ENCODE measurements at regions not wholly inside any gene's neighbourhood (a gene's known extent, or its start where the extent isn't known, plus 50 kb on each side); places are given as distances from the start of the nearest gene placed in this dataset.

- H3K27me3 ChIP-seq: no peaks in the 10 kb centered on the region
- H3K27ac ChIP-seq: no peak overlapping the region
- H3K36me3 ChIP-seq: no peaks in the 10 kb centered on the region
- H3K9me3 ChIP-seq (ENCODE audit: low read depth): no peaks in the 10 kb centered on the region
- no peaks in the 10 kb centered on the region for H3K4me1 ChIP-seq (ENCODE audit: low read depth)
- H3K4me3 ChIP-seq: no peak overlapping the region
- TF ChIP-seq CTCF (IDR thresholded peaks at IDR 0.05; ENCODE audit: low read depth, low read length): no peak
- DNase-seq (ENCODE audit: low read depth in 1 of 2, low spot score in 1 of 2): no peak
Measured at GRCh38 chr20:7217606-7218005, 450.1 kb downstream of the BMP2 start.

- Histone ChIP-seq H3K27me3 (no peaks in the 10 kb centered on the region), H3K9me3 (ENCODE audit: low read depth) (no peaks in the 10 kb centered on the region), H3K27ac (no peak overlapping the region), H3K4me1 (ENCODE audit: low read depth) (no peaks in the 10 kb centered on the region), H3K4me3 (no peak overlapping the region), H3K36me3 (no peaks in the 10 kb centered on the region)
- no peak for DNase-seq (ENCODE audit: low read depth in 1 of 2, low spot score in 1 of 2)
- TF ChIP-seq CTCF (IDR thresholded peaks at IDR 0.05; ENCODE audit: low read depth, low read length): no peak
Measured at GRCh38 chr20:7220755-7221154, 453.3 kb downstream of the BMP2 start.

- H3K4me3 ChIP-seq: no peak overlapping the region
- no peak for TF ChIP-seq CTCF (IDR thresholded peaks at IDR 0.05; ENCODE audit: low read depth, low read length)
Measured at GRCh38 chr20:7226156-7226555, 458.7 kb downstream of the BMP2 start.

GRCh38 chr20:7231303-7231702, 463.8 kb downstream of the BMP2 start:
- TF ChIP-seq CTCF (IDR thresholded peaks at IDR 0.05; ENCODE audit: low read depth, low read length): no peak
- Histone ChIP-seq H3K4me3 (no peak overlapping the region), H3K36me3 (no peaks in the 10 kb centered on the region), H3K27ac (no peak overlapping the region), H3K4me1 (ENCODE audit: low read depth) (no peaks in the 10 kb centered on the region), H3K27me3 (no peaks in the 10 kb centered on the region), H3K9me3 (ENCODE audit: low read depth) (peaks cover 2% of the 10 kb centered on the region)
- DNase-seq (ENCODE audit: low read depth in 1 of 2, low spot score in 1 of 2): no peak

More at GRCh38 chr20:7226156-7226555, 458.7 kb downstream of the BMP2 start:
- Histone ChIP-seq H3K27me3 (no peaks in the 10 kb centered on the region), H3K36me3 (no peaks in the 10 kb centered on the region), H3K4me1 (ENCODE audit: low read depth) (no peaks in the 10 kb centered on the region), H3K27ac (no peak overlapping the region), H3K9me3 (ENCODE audit: low read depth) (no peaks in the 10 kb centered on the region)
- no peak for DNase-seq (ENCODE audit: low read depth in 1 of 2, low spot score in 1 of 2)

GRCh38 chr20:7232796-7233195, 465.3 kb downstream of the BMP2 start:
- Histone ChIP-seq H3K27me3 (no peaks in the 10 kb centered on the region), H3K4me3 (no peak overlapping the region), H3K4me1 (ENCODE audit: low read depth) (no peaks in the 10 kb centered on the region), H3K9me3 (ENCODE audit: low read depth) (peaks cover 2% of the 10 kb centered on the region), H3K36me3 (no peaks in the 10 kb centered on the region), H3K27ac (no peak overlapping the region)
- DNase-seq (ENCODE audit: low read depth in 1 of 2, low spot score in 1 of 2): no peak
- no peak for TF ChIP-seq CTCF (IDR thresholded peaks at IDR 0.05; ENCODE audit: low read depth, low read length)

GRCh38 chr20:7237251-7237650, 469.8 kb downstream of the BMP2 start:
- no peaks in the 10 kb centered on the region for H3K4me1 ChIP-seq (ENCODE audit: low read depth)
- no peak for TF ChIP-seq CTCF (IDR thresholded peaks at IDR 0.05; ENCODE audit: low read depth, low read length)
- no peak for DNase-seq (ENCODE audit: low read depth in 1 of 2, low spot score in 1 of 2)
- no peaks in the 10 kb centered on the region for H3K27me3 ChIP-seq
- H3K36me3 ChIP-seq: no peaks in the 10 kb centered on the region
- H3K27ac ChIP-seq: no peak overlapping the region
- no peak overlapping the region for H3K4me3 ChIP-seq
- no peaks in the 10 kb centered on the region for H3K9me3 ChIP-seq (ENCODE audit: low read depth)

Measured in cardiac muscle cell (in vitro differentiated cells and primary cell).